Left lung (tissue), 4 donors: ENCODE measurements at regions not wholly inside any gene's neighbourhood (a gene's known extent, or its start where the extent isn't known, plus 50 kb on each side); places are given as distances from the start of the nearest gene placed in this dataset.

Experiments used
- ATAC-seq: fragments of 200-7000 bp; cut with Tn5 transposase; one replicate; pipeline ENCODE4 v1.9.1; 2020; ENCODE audit warnings: moderate library complexity
- DNase-seq, 4 donors: peaks; one replicate each; pipeline ENCODE4 v3.0.0-alpha.2; 2013 to 2020
- H3K27ac ChIP-seq, 2 donors: fragments of 200-600 bp; sonication (generic) in 1 of 2; one replicate each; pipeline versions ENCODE4 v1.5.0 to v1.8.0; 2020 to 2021
- H3K27me3 ChIP-seq, 2 donors: fragments of 200-600 bp; sonication (generic) in 1 of 2; one replicate each; pipeline versions ENCODE4 v1.5.0 to v1.8.0; 2020 to 2021
- H3K36me3 ChIP-seq, 2 donors: fragments of 200-600 bp; sonication (generic) in 1 of 2; one replicate each; pipeline versions ENCODE4 v1.5.0 to v1.8.0; 2020 to 2021
- H3K4me1 ChIP-seq, 2 donors: fragments of 200-600 bp; one replicate each; pipeline ENCODE4 v1.8.0; 2021
- H3K4me3 ChIP-seq, 2 donors: fragments of 200-600 bp; sonication (generic) in 1 of 2; one replicate each; pipeline versions ENCODE4 v1.5.0 to v1.8.0; 2020 to 2021; ENCODE audit warnings: mild to moderate bottlenecking in 1 of 2
- H3K9me3 ChIP-seq, 2 donors: fragments of 200-600 bp; sonication (generic) in 1 of 2; one replicate each; pipeline versions ENCODE4 v1.5.0 to v1.8.0; 2020 to 2021
- CTCF ChIP-seq, 2 donors: fragments of 200-600 bp; sonication (generic) in 1 of 2; IDR thresholded peaks; one replicate each; pipeline versions ENCODE4 v1.5.0 to v1.8.0; 2021; ENCODE audit warnings: antibody characterized with exemption in 2 of 2
- intact Hi-C, 2 donors: fragments of 100-400 bp; cut with DNase I; formaldehyde crosslinking; loops; one replicate each; pipeline versions ENCODE4 v1.11.2 to v1.14.2; 2022
- donor health status: DM: no; HTN: yes; CAD: no.
- donor health status: DM: no; HTN: no; CAD: no.

- Histone ChIP-seq H3K36me3 (no peaks in the 10 kb centered on the region), H3K27ac (no peak overlapping the region), H3K4me1 (no peaks in the 10 kb centered on the region), H3K27me3 (no peaks in the 10 kb centered on the region), H3K9me3 (no peaks in the 10 kb centered on the region), H3K4me3 (no peak overlapping the region)
- no peak for TF ChIP-seq CTCF (IDR thresholded peaks at IDR 0.05)
- DNase-seq (no peak), ATAC-seq (no peak)
- intact Hi-C loops: no loop called here
Measured at GRCh38 chr3:88926221-88926620, 181.2 kb upstream of the EPHA3 start.

- Histone ChIP-seq H3K27me3 (no peaks in the 10 kb centered on the region), H3K9me3 (no peaks in the 10 kb centered on the region), H3K36me3 (no peaks in the 10 kb centered on the region), H3K27ac (no peak overlapping the region), H3K4me1 (no peaks in the 10 kb centered on the region), H3K4me3 (no peak overlapping the region)
- no peak for TF ChIP-seq CTCF (IDR thresholded peaks at IDR 0.05)
- DNase-seq (no peak), ATAC-seq (no peak)
- intact Hi-C loops: no loop called here
Measured at GRCh38 chr3:88930611-88931010, 176.8 kb upstream of the EPHA3 start.

GRCh38 chr3:88936831-88937230, 170.6 kb upstream of the EPHA3 start:
- H3K4me1 ChIP-seq: no peaks in the 10 kb centered on the region
- no peak for TF ChIP-seq CTCF (IDR thresholded peaks at IDR 0.05)
- DNase-seq (no peak), ATAC-seq (no peak)
- H3K9me3 ChIP-seq: peaks cover 0 to 6% of the 10 kb centered on the region in 2 donors
- H3K27me3 ChIP-seq: no peaks in the 10 kb centered on the region
- no peak overlapping the region for H3K4me3 ChIP-seq
- intact Hi-C loops: no loop called here
- H3K36me3 ChIP-seq: no peaks in the 10 kb centered on the region
- H3K27ac ChIP-seq: no peak overlapping the region

GRCh38 chr3:88940296-88940695, 167.1 kb upstream of the EPHA3 start:
- Histone ChIP-seq H3K36me3 (no peaks in the 10 kb centered on the region), H3K9me3 (peaks cover 0 to 6% of the 10 kb centered on the region in 2 donors), H3K4me3 (no peak overlapping the region), H3K27me3 (no peaks in the 10 kb centered on the region), H3K4me1 (no peaks in the 10 kb centered on the region), H3K27ac (no peak overlapping the region)
- ATAC-seq (no peak), DNase-seq (no peak)
- intact Hi-C loops: no loop called here
- no peak for TF ChIP-seq CTCF (IDR thresholded peaks at IDR 0.05)

GRCh38 chr3:88947013-88947412, 160.4 kb upstream of the EPHA3 start:
- Histone ChIP-seq H3K4me3 (no peak overlapping the region), H3K4me1 (no peaks in the 10 kb centered on the region), H3K9me3 (peaks cover 0 to 2% of the 10 kb centered on the region in 2 donors), H3K36me3 (no peaks in the 10 kb centered on the region), H3K27me3 (no peaks in the 10 kb centered on the region), H3K27ac (no peak overlapping the region)
- no peak for DNase-seq
- ATAC-seq: no peak
- no peak for TF ChIP-seq CTCF (IDR thresholded peaks at IDR 0.05)
- intact Hi-C loops: no loop called here
